Vagina (tissue), 2 donors: ENCODE measurements at regions not wholly inside any gene's neighbourhood (a gene's known extent, or its start where the extent isn't known, plus 50 kb on each side); places are given as distances from the start of the nearest gene placed in this dataset.

ENCODE experiments used
- DNase-seq, 2 donors: peaks; one replicate each; pipeline ENCODE4 v3.0.0-alpha.2; 2017; ENCODE audit errors: extremely low spot score in 2 of 2
- H3K27ac ChIP-seq: fragments of 200-600 bp; sonication (generic); one replicate; pipeline ENCODE4 v1.5.1; 2019
- H3K27me3 ChIP-seq: fragments of 200-600 bp; sonication (generic); one replicate; pipeline ENCODE4 v1.5.1; 2019
- H3K36me3 ChIP-seq, 2 donors: fragments of 200-600 bp; sonication (generic); one replicate each; pipeline ENCODE4 v1.5.1; 2017 to 2019
- H3K4me1 ChIP-seq: fragments of 200-600 bp; sonication (generic); one replicate; pipeline ENCODE4 v1.5.1; 2019
- H3K4me3 ChIP-seq, 2 donors: fragments of 200-600 bp; sonication (generic); 1 replicate in 1 of 2; 2 replicates in 1 of 2; pipeline ENCODE4 v1.5.1; 2016 to 2019
- H3K9me3 ChIP-seq: fragments of 200-600 bp; sonication (generic); one replicate; pipeline ENCODE4 v1.5.1; 2019
- CTCF ChIP-seq, 3 experiments: fragments of 450-650 bp in 2 of 3; fragments of 200-600 bp in 1 of 3; sonication (generic) in 1 of 3; IDR thresholded peaks; one replicate each; pipeline ENCODE4 v1.5.1; 2017 to 2019; ENCODE audit warnings: antibody characterized with exemption in 3 of 3, mild to moderate bottlenecking in 2 of 3, moderate library complexity in 2 of 3
- POLR2A ChIP-seq, 2 donors: fragments of 450-650 bp; IDR thresholded peaks; one replicate each; pipeline ENCODE4 v1.6.1; 2017; ENCODE audit warnings: antibody characterized with exemption in 2 of 2, mild to moderate bottlenecking in 2 of 2, moderate library complexity in 2 of 2
- POLR2AphosphoS5 ChIP-seq, 2 donors: sonication (generic); formaldehyde crosslinking; IDR thresholded peaks; one replicate each; pipeline ENCODE4 v1.9.0; 2017; ENCODE audit warnings: antibody characterized with exemption in 2 of 2, mild to moderate bottlenecking in 2 of 2, low read depth in 1 of 2; ENCODE audit not compliant: insufficient read depth in 1 of 2
- intact Hi-C: fragments of 100-400 bp; cut with DNase I; formaldehyde crosslinking; loops from one replicate; pipeline ENCODE4 v1.15.1; 2023

GRCh38 chr13:57340878-57341277, 173.9 kb downstream of the PRR20E start:
- Histone ChIP-seq H3K4me3 (no peak overlapping the region), H3K4me1 (no peaks in the 10 kb centered on the region), H3K9me3 (no peaks in the 10 kb centered on the region), H3K27ac (no peak overlapping the region), H3K36me3 (no peaks in the 10 kb centered on the region), H3K27me3 (no peaks in the 10 kb centered on the region)
- TF ChIP-seq POLR2AphosphoS5 (IDR thresholded peaks at IDR 0.05; ENCODE audit: insufficient read depth in 1 of 2, low read depth in 1 of 2) (no peak), CTCF (IDR thresholded peaks at IDR 0.05) (no peak), POLR2A (IDR thresholded peaks at IDR 0.05) (no peak)
- intact Hi-C loops: no loop called here
- DNase-seq: no peak

DNA sequence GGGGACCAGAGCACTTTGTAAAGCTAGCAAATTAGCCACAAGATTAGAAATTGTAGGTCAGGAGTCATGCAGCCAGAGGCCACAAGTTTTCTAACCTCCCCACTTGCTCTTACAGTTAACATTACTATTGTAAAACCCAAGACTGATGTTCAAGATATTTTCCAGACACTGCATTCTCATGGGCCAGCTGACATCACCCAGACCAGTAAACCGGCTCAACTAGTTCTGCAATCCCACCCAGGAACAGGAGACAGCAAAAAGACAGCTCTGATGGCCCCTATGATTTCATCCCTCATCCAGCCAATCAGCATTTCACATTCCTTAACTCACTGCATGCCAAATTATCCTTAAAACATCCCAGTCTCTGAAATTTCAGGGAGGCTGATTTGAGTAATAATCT, 178.5 kb downstream of the PRR20E start:
- Histone ChIP-seq H3K4me3 (no peak overlapping the region), H3K4me1 (no peaks in the 10 kb centered on the region), H3K27me3 (no peaks in the 10 kb centered on the region), H3K27ac (no peak overlapping the region), H3K36me3 (no peaks in the 10 kb centered on the region), H3K9me3 (no peaks in the 10 kb centered on the region)
- DNase-seq: no peak
- intact Hi-C loops: no loop called here
- no peak for TF ChIP-seq POLR2A (IDR thresholded peaks at IDR 0.05)
- no peak for TF ChIP-seq CTCF (IDR thresholded peaks at IDR 0.05)
- TF ChIP-seq POLR2AphosphoS5 (IDR thresholded peaks at IDR 0.05; ENCODE audit: insufficient read depth in 1 of 2, low read depth in 1 of 2): no peak

DNA sequence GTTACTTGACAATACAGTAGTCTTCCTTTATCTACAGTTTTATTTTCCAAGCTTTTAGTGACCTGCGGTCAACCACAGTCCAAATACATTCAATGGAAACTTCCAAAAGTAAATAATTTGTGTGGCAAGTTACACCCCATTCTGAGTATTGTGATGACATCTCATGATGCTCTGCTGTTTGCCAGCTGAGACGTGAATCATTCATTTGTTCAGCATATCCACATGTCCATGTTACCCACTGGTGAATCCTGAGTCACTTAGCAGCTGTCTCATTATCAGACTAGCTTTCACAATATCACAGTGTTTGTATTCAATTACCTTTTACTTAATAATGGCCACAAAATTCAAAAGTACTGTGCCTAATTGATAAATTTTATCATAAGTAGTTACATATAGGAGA, 179.8 kb downstream of the PRR20E start:
- no peaks in the 10 kb centered on the region for H3K36me3 ChIP-seq
- no peaks in the 10 kb centered on the region for H3K9me3 ChIP-seq
- H3K4me1 ChIP-seq: no peaks in the 10 kb centered on the region
- H3K27me3 ChIP-seq: no peaks in the 10 kb centered on the region
- no peak overlapping the region for H3K4me3 ChIP-seq
- H3K27ac ChIP-seq: no peak overlapping the region
- DNase-seq: no peak
- TF ChIP-seq POLR2A (IDR thresholded peaks at IDR 0.05): no peak
- no peak for TF ChIP-seq CTCF (IDR thresholded peaks at IDR 0.05)
- no peak for TF ChIP-seq POLR2AphosphoS5 (IDR thresholded peaks at IDR 0.05; ENCODE audit: insufficient read depth in 1 of 2, low read depth in 1 of 2)
- intact Hi-C loops: no loop called here

DNA sequence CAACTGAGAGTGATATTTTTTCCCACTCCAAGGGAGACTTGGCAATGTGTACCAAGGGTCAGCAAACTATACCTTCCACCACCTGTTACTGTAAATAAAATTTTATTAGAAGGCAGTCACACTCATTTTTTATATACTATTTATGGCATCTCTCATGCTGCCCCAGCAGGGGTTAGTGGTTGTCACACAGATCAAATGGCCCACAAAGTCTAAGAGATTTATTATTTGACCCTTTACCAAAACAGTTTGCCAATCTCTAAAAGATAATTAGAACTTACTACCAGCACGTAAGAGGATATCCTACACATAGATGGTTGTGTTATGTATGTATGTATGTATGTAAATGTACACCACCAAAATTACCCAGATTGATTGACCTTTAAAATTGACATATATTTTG, 185.1 kb downstream of the PRR20E start:
- Histone ChIP-seq H3K9me3 (no peaks in the 10 kb centered on the region), H3K27ac (no peak overlapping the region), H3K4me1 (no peaks in the 10 kb centered on the region), H3K4me3 (no peak overlapping the region), H3K36me3 (no peaks in the 10 kb centered on the region), H3K27me3 (no peaks in the 10 kb centered on the region)
- DNase-seq: no peak
- TF ChIP-seq POLR2AphosphoS5 (IDR thresholded peaks at IDR 0.05; ENCODE audit: insufficient read depth in 1 of 2, low read depth in 1 of 2): no peak
- TF ChIP-seq CTCF (IDR thresholded peaks at IDR 0.05): no peak
- TF ChIP-seq POLR2A (IDR thresholded peaks at IDR 0.05): no peak
- intact Hi-C loops: no loop called here

DNA sequence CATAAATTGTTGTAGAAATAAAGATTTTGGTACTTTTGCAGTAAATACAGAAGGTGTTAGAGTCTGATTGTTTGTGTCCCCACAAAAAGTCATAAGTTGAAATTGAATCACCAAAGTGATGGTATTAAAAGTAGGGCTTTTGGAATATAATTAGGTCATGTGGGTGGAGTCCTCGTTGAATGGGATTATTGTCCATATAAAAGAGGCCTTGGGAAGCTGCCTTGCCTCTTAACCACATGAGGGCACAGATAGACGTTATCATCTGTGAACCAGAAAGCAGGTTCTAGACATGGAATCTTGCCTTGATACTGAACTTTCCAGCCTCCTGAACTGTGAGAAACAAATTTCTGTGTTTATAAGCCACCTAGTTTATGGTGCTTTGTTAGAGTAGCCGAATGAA, 186.8 kb downstream of the PRR20E start:
- intact Hi-C loops: no loop called here
- H3K27me3 ChIP-seq: no peaks in the 10 kb centered on the region
- DNase-seq: no peak
- H3K27ac ChIP-seq: no peak overlapping the region
- no peaks in the 10 kb centered on the region for H3K4me1 ChIP-seq
- no peak overlapping the region for H3K4me3 ChIP-seq
- H3K9me3 ChIP-seq: no peaks in the 10 kb centered on the region
- H3K36me3 ChIP-seq: no peaks in the 10 kb centered on the region
- TF ChIP-seq POLR2A (IDR thresholded peaks at IDR 0.05): no peak
- no peak for TF ChIP-seq POLR2AphosphoS5 (IDR thresholded peaks at IDR 0.05; ENCODE audit: insufficient read depth in 1 of 2, low read depth in 1 of 2)
- no peak for TF ChIP-seq CTCF (IDR thresholded peaks at IDR 0.05)
